Uterus (tissue), 3 donors: ENCODE measurements at regions not wholly inside any gene's neighbourhood (a gene's known extent, or its start where the extent isn't known, plus 50 kb on each side); places are given as distances from the start of the nearest gene placed in this dataset.

Source experiments
- DNase-seq, 2 donors: peaks; one replicate each; pipeline ENCODE4 v3.0.0-alpha.2; 2019 to 2020
- H3K27ac ChIP-seq, 2 donors: fragments of 200-600 bp; sonication (generic); 1 replicate in 1 of 2; 2 replicates in 1 of 2; pipeline ENCODE4 v1.5.1; 2016 to 2018
- H3K27me3 ChIP-seq, 2 donors: fragments of 200-600 bp; sonication (generic); one replicate each; pipeline ENCODE4 v1.5.1; 2018 to 2019; ENCODE audit warnings: control low read depth in 1 of 2
- H3K36me3 ChIP-seq, 2 donors: fragments of 200-600 bp; sonication (generic); one replicate each; pipeline ENCODE4 v1.5.1; 2019; ENCODE audit warnings: control low read depth in 1 of 2
- H3K4me1 ChIP-seq, 2 donors: fragments of 200-600 bp; sonication (generic); one replicate each; pipeline ENCODE4 v1.5.1; 2018 to 2019; ENCODE audit warnings: control low read depth in 1 of 2
- H3K4me3 ChIP-seq, 2 donors: fragments of 200-600 bp; sonication (generic); 1 replicate in 1 of 2; 2 replicates in 1 of 2; pipeline ENCODE4 v1.5.1; 2018 to 2019; ENCODE audit warnings: mild to moderate bottlenecking in 1 of 2
- H3K9me3 ChIP-seq, 2 donors: fragments of 200-600 bp; sonication (generic); one replicate each; pipeline ENCODE4 v1.5.1; 2019; ENCODE audit warnings: control low read depth in 1 of 2
- CTCF ChIP-seq, 4 experiments: fragments of 200-600 bp in 2 of 4; fragments of 450-650 bp in 2 of 4; sonication (generic) in 2 of 4; IDR thresholded peaks; one replicate each; pipeline ENCODE4 v1.5.1; 2016 to 2019; ENCODE audit warnings: antibody characterized with exemption in 4 of 4, mild to moderate bottlenecking in 2 of 4, moderate library complexity in 1 of 4
- POLR2A ChIP-seq, 2 donors: fragments of 450-650 bp; IDR thresholded peaks; one replicate each; pipeline ENCODE4 v1.6.1; 2016; ENCODE audit warnings: antibody characterized with exemption in 2 of 2, mild to moderate bottlenecking in 1 of 2, moderate library complexity in 1 of 2
- intact Hi-C: fragments of 100-400 bp; cut with DNase I; formaldehyde crosslinking; loops from one replicate; pipeline ENCODE4 v1.15.1; 2023; ENCODE audit warnings: low total_unique reads
- donor health status: DM: yes; HTN: yes; CAD: no.

DNA sequence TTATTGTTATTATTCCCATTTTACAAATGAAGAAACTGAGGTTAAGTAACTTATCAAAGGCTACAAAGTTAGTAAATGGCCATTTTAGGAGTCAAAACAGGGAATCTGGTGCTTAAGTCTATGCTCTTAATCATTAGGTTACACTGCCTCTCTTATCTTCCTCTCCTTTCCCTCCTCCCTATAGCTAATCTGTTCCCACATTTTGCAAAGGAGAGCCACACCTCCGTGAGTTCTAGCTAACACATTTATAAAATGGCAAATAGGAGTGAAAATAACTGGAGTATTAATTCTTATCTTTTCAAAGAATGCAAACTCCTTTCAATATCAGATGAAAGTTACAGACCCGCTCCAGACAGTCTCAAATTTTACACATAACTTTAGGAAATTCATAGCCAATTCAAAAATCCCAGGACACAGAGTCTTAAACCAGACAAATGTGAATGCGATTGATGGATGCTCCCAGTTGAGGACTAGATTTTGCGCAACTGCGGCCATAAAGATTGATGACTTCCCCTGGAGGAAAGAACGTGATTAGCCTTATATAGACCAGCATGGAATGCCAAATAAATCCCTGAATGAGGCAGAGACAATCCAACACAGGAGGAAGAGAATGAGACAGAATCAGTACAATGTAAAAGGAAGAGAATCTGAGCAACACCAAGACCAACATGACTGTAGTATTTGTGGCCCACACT is 225.0 kb upstream of the ARID2 start:
- Histone ChIP-seq H3K27ac (no peak overlapping the region), H3K9me3 (peaks cover 0 to 3% of the 10 kb centered on the region in 2 donors), H3K4me3 (no peak overlapping the region), H3K36me3 (no peaks in the 10 kb centered on the region), H3K4me1 (no peaks in the 10 kb centered on the region), H3K27me3 (no peaks in the 10 kb centered on the region)
- no peak for TF ChIP-seq CTCF (IDR thresholded peaks at IDR 0.05)
- TF ChIP-seq POLR2A (IDR thresholded peaks at IDR 0.05): no peak
- no peak for DNase-seq
- intact Hi-C loops: no loop called here

DNA sequence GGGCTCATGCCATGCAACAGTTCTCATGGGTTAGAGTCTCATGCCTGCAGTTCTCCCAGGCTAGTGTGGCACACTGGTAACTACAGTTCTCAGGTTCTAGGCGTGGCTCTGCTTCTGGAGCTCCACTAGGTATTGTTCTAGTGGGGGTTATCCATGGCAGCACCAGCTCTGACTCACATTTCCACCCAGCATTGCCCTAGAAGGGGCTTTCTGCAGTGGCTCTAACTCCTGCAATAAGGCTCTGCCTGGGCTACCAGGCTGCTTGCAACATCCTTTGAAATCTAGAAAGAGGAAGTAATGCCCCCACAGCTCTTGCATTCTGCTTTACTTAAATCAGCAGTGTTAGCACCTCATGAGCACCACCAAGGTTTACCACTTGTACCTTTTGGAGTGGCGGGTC is 220.3 kb upstream of the ARID2 start:
- H3K27ac ChIP-seq: no peak overlapping the region

GRCh38 chr12:45509621-45510020 is 219.9 kb upstream of the ARID2 start:
- Histone ChIP-seq H3K27ac (no peak overlapping the region), H3K9me3 (peaks cover 0 to 3% of the 10 kb centered on the region in 2 donors), H3K27me3 (no peaks in the 10 kb centered on the region), H3K4me1 (no peaks in the 10 kb centered on the region), H3K4me3 (no peak overlapping the region), H3K36me3 (no peaks in the 10 kb centered on the region)
- TF ChIP-seq CTCF (IDR thresholded peaks at IDR 0.05): no peak
- TF ChIP-seq POLR2A (IDR thresholded peaks at IDR 0.05): no peak
- no peak for DNase-seq
- intact Hi-C loops: no loop called here

More for the DNA sequence above, 220.3 kb upstream of the ARID2 start:
- TF ChIP-seq POLR2A (IDR thresholded peaks at IDR 0.05) (no peak), CTCF (IDR thresholded peaks at IDR 0.05) (no peak)
- intact Hi-C loops: no loop called here
- no peak for DNase-seq
- H3K4me3 ChIP-seq: no peak overlapping the region
- H3K36me3 ChIP-seq: no peaks in the 10 kb centered on the region
- no peaks in the 10 kb centered on the region for H3K4me1 ChIP-seq
- H3K27me3 ChIP-seq: no peaks in the 10 kb centered on the region
- H3K9me3 ChIP-seq: peaks cover 0 to 3% of the 10 kb centered on the region in 2 donors

DNA sequence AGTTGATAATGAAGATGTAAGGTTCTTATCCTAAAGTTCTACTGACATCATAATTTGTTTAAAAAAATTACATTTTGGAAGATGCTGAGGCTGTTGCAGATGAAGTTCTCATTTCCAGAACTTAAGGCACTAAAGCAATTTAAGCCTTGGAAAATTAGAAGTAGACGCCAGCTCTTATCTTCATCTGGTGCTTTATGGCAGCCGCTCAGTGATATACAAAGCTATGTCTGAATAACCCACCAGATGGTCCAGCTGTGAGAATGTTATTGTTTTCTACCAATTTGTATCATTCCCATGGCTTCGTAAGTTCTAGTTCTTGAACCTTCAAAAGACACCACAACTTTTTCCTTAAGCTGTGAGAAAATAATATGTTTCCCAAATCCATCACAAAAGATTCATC is 212.1 kb upstream of the ARID2 start:
- H3K36me3 ChIP-seq: no peaks in the 10 kb centered on the region
- H3K27ac ChIP-seq: no peak overlapping the region
- H3K9me3 ChIP-seq: no peaks in the 10 kb centered on the region
- no peak for TF ChIP-seq CTCF (IDR thresholded peaks at IDR 0.05)
- no peak for TF ChIP-seq POLR2A (IDR thresholded peaks at IDR 0.05)
- intact Hi-C loops: no loop called here
- no peak for DNase-seq
- no peak overlapping the region for H3K4me3 ChIP-seq
- H3K27me3 ChIP-seq: no peaks in the 10 kb centered on the region
- no peaks in the 10 kb centered on the region for H3K4me1 ChIP-seq

- TF ChIP-seq CTCF (IDR thresholded peaks at IDR 0.05): no peak
- TF ChIP-seq POLR2A (IDR thresholded peaks at IDR 0.05): no peak
- Histone ChIP-seq H3K9me3 (no peaks in the 10 kb centered on the region), H3K4me1 (no peaks in the 10 kb centered on the region), H3K4me3 (no peak overlapping the region), H3K27me3 (no peaks in the 10 kb centered on the region), H3K27ac (no peak overlapping the region), H3K36me3 (no peaks in the 10 kb centered on the region)
- DNase-seq: no peak
- intact Hi-C loops: no loop called here
Observed at GRCh38 chr12:45518291-45519235, 210.9 kb upstream of the ARID2 start.
